Thyroid gland (tissue), 4 donors: ENCODE measurements at regions not wholly inside any gene's neighbourhood (a gene's known extent, or its start where the extent isn't known, plus 50 kb on each side); places are given as distances from the start of the nearest gene placed in this dataset.

Experiments used
- POLR2A ChIP-seq, 2 donors: fragments of 450-650 bp; IDR thresholded peaks; one replicate each; pipeline ENCODE4 v1.6.1; 2017; ENCODE audit warnings: antibody characterized with exemption in 2 of 2, mild to moderate bottlenecking in 2 of 2, moderate library complexity in 1 of 2
- TF ChIP-seq, protein P1 (sequence below), 6 experiments: fragments of 200-600 bp in 3 of 6; fragments of 450-650 bp in 3 of 6; sonication (generic) in 3 of 6; IDR thresholded peaks; one replicate each; pipeline ENCODE4 v1.5.1; 2016 to 2019; ENCODE audit warnings: antibody characterized with exemption in 6 of 6, mild to moderate bottlenecking in 2 of 6, inconsistent platforms in 1 of 6, moderate library complexity in 1 of 6

GRCh38 chr1:218787826-218788225 lies 385.9 kb upstream of the LYPLAL1 start:
- no peak for TF ChIP-seq POLR2A (IDR thresholded peaks at IDR 0.05)
- TF ChIP-seq, protein P1, sequence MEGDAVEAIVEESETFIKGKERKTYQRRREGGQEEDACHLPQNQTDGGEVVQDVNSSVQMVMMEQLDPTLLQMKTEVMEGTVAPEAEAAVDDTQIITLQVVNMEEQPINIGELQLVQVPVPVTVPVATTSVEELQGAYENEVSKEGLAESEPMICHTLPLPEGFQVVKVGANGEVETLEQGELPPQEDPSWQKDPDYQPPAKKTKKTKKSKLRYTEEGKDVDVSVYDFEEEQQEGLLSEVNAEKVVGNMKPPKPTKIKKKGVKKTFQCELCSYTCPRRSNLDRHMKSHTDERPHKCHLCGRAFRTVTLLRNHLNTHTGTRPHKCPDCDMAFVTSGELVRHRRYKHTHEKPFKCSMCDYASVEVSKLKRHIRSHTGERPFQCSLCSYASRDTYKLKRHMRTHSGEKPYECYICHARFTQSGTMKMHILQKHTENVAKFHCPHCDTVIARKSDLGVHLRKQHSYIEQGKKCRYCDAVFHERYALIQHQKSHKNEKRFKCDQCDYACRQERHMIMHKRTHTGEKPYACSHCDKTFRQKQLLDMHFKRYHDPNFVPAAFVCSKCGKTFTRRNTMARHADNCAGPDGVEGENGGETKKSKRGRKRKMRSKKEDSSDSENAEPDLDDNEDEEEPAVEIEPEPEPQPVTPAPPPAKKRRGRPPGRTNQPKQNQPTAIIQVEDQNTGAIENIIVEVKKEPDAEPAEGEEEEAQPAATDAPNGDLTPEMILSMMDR (IDR thresholded peaks at IDR 0.05) = no peak
